GM21717 (cell line): ENCODE measurements at regions not wholly inside any gene's neighbourhood (a gene's known extent, or its start where the extent isn't known, plus 50 kb on each side); places are given as distances from the start of the nearest gene placed in this dataset.

Experiments used
- ATAC-seq: cut with Tn5 transposase; IDR thresholded peaks from one replicate; pipeline ENCODE4 v1.9.1; 2021; ENCODE audit warnings: mild to moderate bottlenecking, moderate library complexity; ENCODE audit not compliant: unreplicated experiment

GRCh38 chr14:101174980-101175606 lies 271.6 kb upstream of the RTL1 start:
- no peak for ATAC-seq

DNA sequence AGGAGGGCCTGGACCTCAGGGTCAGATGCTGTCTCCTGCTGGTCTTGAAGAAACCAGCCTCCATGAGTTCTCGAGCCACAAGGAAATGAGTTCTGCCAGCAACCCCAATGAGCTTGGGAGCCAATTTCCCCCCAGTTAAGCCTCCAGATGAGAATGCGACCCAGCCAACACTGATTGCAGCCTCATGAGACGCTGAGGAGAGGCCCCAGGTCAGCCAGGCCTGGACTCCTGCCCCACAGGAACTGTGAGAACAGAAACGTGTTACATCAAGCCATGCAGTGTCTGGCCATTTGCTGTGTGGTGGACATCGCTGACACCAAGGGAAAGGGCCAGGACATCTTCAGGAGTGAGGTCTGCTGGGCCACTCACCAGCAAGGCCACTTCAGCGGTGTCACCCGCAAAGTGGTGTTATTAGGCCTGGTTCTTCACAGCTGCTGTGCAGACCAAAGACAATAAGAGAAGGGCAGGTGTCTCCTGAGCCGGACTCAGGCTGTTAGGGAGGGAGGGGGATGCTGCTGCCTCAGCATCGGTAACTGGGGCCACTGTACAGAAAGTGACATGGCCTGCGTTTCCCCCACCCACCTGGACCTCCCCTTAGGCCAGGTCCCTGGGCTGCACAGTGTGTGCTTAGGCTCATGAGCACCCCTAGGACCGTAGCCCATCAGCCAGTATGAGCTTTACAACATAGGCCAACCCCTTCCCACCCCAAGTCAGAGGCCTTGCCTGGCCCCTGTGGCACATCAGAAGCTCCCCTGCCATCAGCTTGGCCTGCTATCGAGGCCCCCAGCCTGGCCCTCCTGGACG lies 272.4 kb upstream of the RTL1 start:
- no peak for ATAC-seq

DNA sequence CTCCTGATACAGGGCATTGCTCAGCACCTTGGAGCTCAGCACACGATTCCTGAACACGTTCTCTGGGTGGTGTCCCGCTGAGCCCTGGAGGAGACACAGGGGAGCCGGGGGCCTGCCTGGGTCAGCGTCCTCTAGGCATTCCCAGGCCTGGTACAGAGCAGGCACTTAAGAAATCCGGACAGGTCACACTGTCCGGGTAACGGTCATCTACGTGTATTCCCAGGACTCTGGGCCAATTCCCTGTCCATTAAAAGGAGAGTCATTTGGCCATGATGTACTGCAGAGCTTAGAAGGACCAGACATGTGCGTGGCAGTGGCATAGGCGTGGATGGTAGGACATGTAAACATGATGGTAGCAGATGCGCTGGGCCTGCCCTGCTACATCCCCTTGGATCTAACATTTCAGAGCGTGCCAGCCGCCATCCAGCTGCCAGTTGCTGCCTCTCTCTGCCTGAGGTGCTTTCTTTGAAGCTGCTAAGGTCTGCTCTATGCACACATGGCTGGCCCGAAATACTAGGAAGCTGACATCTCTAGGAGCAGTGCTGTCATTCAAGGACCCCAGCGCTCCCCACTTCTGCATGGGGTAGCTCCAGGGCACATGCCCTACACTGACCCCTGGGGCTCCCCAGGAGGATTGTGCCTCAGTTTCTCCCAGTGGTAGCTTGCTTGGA lies 273.1 kb upstream of the RTL1 start:
- ATAC-seq = no peak

GRCh38 chr14:101177301-101177971 lies 273.9 kb upstream of the RTL1 start:
- ATAC-seq = no peak

- ATAC-seq = no peak
These were observed 274.9 kb upstream of the RTL1 start for GRCh38 chr14:101178184-101179072.

- ATAC-seq = no peak
These were observed 276.2 kb upstream of the RTL1 start for GRCh38 chr14:101179691-101180211.

DNA sequence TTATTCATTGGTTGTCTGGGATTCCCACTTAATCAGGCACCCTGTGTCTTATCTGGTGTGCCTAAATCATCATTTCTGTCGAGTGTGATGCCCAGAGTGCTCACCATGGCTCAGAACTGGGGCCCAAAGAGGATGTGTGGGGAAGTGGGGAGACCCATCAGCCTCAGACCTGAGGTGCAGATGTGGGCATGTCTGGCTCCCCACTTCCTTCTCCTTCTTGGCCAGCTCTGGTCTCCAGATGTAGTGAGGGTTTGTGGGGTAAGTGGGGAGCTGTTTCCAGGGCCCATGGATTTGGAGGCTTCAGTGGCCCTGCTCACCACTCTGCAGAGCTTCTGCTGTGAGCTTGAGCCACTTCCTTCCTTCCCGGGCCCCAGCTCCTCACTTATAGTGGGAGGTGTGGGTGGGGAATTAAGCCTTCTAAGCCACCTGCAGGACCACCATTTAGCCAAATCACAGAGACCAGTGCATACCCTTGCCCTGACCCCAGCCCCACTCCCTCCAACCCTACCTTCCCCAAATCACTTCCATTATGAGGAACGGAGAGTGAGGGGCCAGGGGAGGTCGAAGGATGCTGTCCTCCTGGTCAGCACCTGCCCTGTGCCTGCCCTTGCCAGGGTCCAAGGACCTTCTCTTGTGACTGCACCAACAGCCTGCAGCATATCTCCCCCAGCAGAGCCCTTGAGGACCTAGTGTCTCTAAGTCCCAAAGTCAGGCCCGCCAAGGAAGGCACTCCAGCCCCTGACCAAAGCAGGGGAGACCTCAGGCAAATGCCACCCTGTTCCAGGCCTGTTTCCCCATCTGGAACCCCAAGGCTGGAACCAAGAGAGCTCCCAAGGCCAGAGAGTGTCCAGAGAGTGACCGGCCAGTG lies 278.2 kb upstream of the RTL1 start:
- no peak for ATAC-seq

DNA sequence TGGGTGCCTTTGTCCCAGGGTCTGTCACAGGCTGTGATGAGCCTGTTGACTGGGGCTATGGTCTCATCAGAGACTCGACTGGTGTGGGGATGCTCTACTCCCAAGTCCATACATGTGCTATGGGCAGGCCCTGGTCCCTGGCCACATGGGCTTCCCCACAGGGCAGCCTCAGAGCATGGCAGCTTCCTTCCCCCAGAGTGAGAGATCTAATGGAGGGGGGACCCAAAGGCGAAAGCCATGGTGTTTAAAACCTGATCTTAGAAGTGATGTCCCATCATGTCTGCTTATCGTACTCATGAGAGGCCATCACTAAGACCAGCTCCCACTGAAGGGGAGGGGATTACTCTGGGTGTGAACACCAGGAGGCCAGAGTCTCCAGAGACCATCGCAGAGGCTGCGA lies 279.0 kb upstream of the RTL1 start:
- no peak for ATAC-seq

DNA sequence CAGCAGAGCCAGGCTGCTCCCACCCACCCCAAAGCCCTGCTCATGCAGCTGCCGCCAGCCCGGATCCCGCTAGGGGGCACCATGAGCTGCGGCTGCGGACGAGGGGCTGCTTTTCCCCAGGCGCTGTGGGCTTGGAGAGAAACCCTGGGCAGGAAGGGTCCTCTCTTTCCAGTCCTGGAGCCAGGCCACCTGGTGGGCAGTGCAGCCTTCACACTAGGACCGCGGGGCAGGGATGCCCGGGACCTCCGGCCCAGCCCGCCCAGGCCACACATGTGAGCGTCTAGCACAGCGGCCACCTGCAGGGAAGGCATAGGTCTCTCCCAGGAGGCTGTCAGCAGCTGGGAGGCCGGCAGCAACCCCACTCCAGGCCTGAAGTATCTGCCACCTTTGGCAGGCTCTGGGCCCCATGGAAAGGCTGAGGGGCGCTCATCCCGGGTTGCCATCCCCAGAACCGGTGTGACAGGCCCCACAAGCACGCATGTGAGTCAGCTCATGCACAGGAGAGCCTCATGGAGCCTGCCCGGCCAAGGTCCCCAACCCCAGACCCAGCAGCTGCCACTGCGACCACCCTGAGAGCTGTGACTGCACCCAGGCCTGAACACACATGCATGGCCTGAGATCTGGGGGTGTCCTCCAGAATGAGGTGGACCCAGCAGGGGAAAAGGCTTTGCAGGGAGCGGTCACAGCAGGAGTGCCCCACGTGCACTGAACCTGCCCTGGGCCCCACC lies 280.0 kb upstream of the RTL1 start:
- no peak for ATAC-seq

- no peak for ATAC-seq
These were observed 280.6 kb upstream of the RTL1 start for GRCh38 chr14:101184104-101184455.

DNA sequence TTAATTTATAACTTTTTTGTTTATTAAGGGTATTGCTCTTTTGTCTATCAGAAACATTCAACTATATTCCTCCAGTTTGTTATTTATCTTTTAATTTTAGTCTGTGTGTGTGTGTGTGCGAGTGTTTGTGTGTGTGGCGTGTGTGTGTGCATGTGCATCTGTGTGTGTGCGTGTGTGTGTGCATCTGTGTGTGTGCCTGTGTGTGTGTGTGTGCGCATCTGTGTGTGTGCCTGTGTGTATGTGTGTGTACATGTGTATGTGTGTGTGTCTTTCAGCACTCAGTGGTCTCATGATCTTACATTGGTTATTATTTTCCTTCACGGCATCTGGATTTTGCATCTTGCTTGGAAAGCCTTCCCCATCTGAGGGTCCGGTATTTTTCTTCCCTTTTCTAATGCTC lies 281.1 kb upstream of the RTL1 start:
- no peak for ATAC-seq

DNA sequence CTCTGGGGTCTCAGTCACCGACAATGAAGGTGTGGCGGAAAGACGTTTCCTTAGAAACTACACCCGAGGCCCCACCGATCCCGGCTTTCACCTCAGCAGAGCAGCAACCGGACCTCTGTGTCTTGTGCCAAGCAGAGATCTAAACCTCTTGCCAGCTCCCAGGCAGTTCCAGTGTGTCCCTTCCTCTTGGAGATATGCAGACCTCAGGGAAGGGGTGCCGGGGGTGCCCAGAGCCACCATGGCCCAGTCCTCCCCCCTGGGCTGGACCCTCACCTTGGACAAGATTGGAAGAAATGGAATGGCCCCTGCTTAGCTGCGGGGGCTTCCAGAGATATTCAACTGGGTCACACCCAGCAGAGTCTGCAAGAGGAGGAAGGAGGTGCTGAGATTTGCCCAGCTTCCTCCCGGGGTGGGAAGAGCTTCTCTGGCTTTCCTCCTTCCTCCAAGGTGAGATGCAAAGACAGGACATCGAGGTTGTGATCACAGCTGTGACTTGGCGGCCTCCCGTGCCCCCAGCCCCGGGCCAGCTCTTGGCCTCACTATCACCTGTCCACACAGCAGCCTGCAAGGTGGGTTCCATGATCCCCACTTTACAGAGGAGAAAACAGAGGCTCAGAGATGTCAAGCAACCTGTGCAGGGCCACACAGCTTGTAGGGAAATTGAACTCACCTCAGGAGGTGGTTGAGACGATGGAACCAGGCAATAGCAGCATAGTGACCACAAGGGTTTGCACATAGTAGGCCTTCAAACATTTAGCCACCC lies 281.7 kb upstream of the RTL1 start:
- ATAC-seq = no peak

GRCh38 chr14:101185946-101186345 lies 282.4 kb upstream of the RTL1 start:
- no peak for ATAC-seq

DNA sequence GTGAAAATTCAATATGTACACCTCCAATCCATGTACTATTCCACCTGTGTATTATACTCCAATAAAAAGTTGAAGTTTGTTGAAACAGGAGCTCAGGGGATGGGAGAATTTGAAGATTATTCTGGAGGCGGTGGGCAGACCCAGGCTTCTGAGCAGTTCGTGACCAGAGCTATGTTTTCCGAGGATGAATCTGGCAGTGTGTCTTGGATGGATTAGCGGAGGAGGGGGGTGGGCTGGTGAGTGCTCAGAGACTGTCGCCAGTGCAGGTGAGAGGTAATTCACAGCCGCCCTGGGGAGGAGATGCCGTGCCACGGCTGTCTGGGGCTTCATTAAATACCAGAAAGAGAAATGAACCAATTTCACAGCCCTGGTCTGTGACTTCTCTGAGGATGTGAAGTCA lies 283.0 kb upstream of the RTL1 start:
- no peak for ATAC-seq

GRCh38 chr14:101186992-101187815 lies 283.7 kb upstream of the RTL1 start:
- no peak for ATAC-seq

GRCh38 chr14:101187816-101188570 lies 284.5 kb upstream of the RTL1 start:
- ATAC-seq = no peak

GRCh38 chr14:101188571-101188915 lies 285.0 kb upstream of the RTL1 start:
- ATAC-seq = no peak
